ENCODE measurements at regions not wholly inside any gene's neighbourhood (a gene's known extent, or its start where the extent isn't known, plus 50 kb on each side); places are given as distances from the start of the nearest gene placed in this dataset.

DNA sequence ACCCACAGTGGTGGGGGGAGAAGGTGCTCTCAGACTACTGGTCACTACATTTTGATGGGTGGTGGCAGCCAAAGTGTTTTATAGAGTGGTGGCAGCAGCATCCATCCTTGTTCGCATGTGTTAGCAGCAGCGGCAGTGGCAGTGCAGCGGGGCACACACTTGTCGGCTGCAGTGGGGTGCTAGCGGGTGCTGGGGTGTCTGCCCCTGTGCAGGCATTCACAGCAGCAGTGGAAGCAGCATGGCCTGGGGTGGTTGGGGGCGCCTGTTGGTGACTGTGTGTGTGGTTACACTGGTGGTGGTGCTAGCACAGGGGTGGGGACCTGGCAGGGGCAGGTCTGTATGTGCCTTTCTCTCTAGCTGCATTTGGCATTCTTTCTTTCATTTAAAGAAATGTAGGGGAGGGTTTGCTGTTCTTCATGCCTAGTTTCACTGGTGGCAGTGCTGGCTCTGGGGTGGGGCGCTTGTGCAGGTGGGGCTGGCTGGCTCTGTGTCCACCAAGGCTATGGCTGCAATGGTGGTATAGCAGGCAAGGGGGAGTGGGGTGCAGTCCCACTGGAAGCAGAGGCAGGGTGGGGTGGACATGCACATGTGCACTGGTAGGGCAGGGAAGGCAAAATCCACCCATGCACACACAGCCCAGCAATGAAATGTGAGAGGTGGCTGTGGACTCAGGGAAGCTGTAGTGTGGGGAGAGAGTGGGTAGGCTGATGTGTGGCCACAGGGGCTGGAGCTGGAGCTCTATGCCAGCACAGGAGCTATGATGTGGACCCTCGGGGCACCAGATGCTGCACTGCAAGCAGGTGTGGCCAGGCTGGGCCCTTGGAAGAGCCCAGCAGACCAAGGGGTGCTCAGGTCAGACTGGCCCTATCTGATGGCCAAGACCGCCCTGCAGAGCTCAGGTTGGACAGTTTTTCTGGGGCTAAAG is 173.3 kb downstream of the PRDM13 start:
- TF ChIP-seq, protein P1, sequence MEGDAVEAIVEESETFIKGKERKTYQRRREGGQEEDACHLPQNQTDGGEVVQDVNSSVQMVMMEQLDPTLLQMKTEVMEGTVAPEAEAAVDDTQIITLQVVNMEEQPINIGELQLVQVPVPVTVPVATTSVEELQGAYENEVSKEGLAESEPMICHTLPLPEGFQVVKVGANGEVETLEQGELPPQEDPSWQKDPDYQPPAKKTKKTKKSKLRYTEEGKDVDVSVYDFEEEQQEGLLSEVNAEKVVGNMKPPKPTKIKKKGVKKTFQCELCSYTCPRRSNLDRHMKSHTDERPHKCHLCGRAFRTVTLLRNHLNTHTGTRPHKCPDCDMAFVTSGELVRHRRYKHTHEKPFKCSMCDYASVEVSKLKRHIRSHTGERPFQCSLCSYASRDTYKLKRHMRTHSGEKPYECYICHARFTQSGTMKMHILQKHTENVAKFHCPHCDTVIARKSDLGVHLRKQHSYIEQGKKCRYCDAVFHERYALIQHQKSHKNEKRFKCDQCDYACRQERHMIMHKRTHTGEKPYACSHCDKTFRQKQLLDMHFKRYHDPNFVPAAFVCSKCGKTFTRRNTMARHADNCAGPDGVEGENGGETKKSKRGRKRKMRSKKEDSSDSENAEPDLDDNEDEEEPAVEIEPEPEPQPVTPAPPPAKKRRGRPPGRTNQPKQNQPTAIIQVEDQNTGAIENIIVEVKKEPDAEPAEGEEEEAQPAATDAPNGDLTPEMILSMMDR (IDR thresholded peaks at IDR 0.05; ENCODE audit: control extremely low read depth, extremely low read depth) = no peak
- Histone ChIP-seq H3K4me1 (ENCODE audit: control insufficient read depth in 5 of 5, insufficient read depth in 5 of 5, low read length in 5 of 5) (no peaks in the 10 kb centered on the region), H3K27me3 (ENCODE audit: control insufficient read depth in 3 of 3, insufficient read depth in 3 of 3, low read length in 2 of 3) (no peaks in the 10 kb centered on the region), H3K27ac (ENCODE audit: low read depth in 1 of 2, low read length in 1 of 2) (no peak overlapping the region), H3K9me3 (ENCODE audit: control insufficient read depth in 4 of 4, insufficient read depth in 3 of 4, low read length in 3 of 4) (no peaks in the 10 kb centered on the region), H3K4me3 (no peak overlapping the region), H3K36me3 (ENCODE audit: control insufficient read depth in 4 of 4, insufficient read depth in 4 of 4, low read length in 4 of 4) (no peaks in the 10 kb centered on the region), H3K9ac (ENCODE audit: insufficient read depth in 1 of 2, low read length in 2 of 2) (no peak overlapping the region)
- ATAC-seq (ENCODE audit: insufficient read depth, low FRiP score) = no peak
- no peak for DNase-seq
- WGBS, 2 donors = 90 to 91% methylated on average over 9 of the region's 9 CpGs

DNA sequence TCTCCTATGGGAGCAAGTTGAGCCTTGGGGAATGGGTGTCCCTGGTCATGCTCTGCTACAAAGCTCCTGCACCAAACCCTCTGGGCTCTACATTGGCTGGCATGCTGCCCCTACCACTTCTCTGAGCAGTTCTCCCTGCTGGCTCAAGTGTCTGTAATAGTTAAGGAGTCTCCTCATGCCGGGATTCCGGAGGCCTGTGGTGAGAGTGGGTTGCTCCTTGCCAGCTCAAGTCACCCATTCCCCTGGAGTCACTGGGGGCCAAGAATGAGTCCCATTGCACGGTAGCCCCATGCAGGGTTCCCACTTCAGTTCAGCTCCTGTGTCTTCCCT is 173.9 kb downstream of the PRDM13 start:
- no peak overlapping the region for H3K4me3 ChIP-seq
- DNase-seq (no peak), ATAC-seq (ENCODE audit: insufficient read depth, low FRiP score) (no peak)
- no peaks in the 10 kb centered on the region for H3K4me1 ChIP-seq (ENCODE audit: control insufficient read depth in 5 of 5, insufficient read depth in 5 of 5, low read length in 5 of 5)
- H3K36me3 ChIP-seq (ENCODE audit: control insufficient read depth in 4 of 4, insufficient read depth in 4 of 4, low read length in 4 of 4) = no peaks in the 10 kb centered on the region
- H3K9me3 ChIP-seq (ENCODE audit: control insufficient read depth in 4 of 4, insufficient read depth in 3 of 4, low read length in 3 of 4) = no peaks in the 10 kb centered on the region
- TF ChIP-seq, protein P1 (IDR thresholded peaks at IDR 0.05; ENCODE audit: control extremely low read depth, extremely low read depth) = no peak
- no peaks in the 10 kb centered on the region for H3K27me3 ChIP-seq (ENCODE audit: control insufficient read depth in 3 of 3, insufficient read depth in 3 of 3, low read length in 2 of 3)
- no peak overlapping the region for H3K9ac ChIP-seq (ENCODE audit: insufficient read depth in 1 of 2, low read length in 2 of 2)
- 65 to 96% methylated on average over 3 of the region's 3 CpGs for WGBS, 2 donors
- no peak overlapping the region for H3K27ac ChIP-seq (ENCODE audit: low read depth in 1 of 2, low read length in 1 of 2)

DNA sequence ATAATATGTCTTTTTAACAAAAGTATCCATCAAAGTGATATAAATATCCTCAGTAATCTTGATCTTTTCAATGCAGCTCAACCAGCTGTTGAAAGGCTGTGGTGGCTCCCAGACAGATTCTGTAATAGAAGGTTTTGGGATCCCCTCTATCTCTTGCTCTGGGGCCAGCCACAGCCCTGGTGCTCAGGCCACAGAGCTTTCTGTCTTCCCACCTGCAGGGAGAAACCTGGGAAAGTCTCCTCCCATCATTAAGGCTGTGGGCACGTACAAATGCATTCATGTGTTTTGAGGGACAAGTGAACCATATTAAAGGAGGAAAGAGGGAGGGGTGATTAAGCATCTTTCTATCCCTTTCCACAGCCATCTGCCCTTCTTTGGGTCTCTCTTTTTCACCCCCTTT is 183.1 kb downstream of the PRDM13 start:
- H3K4me3 ChIP-seq = no peak overlapping the region
- ATAC-seq (ENCODE audit: insufficient read depth, low FRiP score) (no peak), DNase-seq (no peak)
- H3K9me3 ChIP-seq (ENCODE audit: control insufficient read depth in 4 of 4, insufficient read depth in 3 of 4, low read length in 3 of 4) = no peaks in the 10 kb centered on the region
- 39 to 84% methylated on average over 1 of the region's 1 CpG for WGBS, 2 donors
- no peaks in the 10 kb centered on the region for H3K27me3 ChIP-seq (ENCODE audit: control insufficient read depth in 3 of 3, insufficient read depth in 3 of 3, low read length in 2 of 3)
- H3K36me3 ChIP-seq (ENCODE audit: control insufficient read depth in 4 of 4, insufficient read depth in 4 of 4, low read length in 4 of 4) = no peaks in the 10 kb centered on the region
- TF ChIP-seq, protein P1 (IDR thresholded peaks at IDR 0.05; ENCODE audit: control extremely low read depth, extremely low read depth) = no peak
- no peaks in the 10 kb centered on the region for H3K4me1 ChIP-seq (ENCODE audit: control insufficient read depth in 5 of 5, insufficient read depth in 5 of 5, low read length in 5 of 5)
- no peak overlapping the region for H3K27ac ChIP-seq (ENCODE audit: low read depth in 1 of 2, low read length in 1 of 2)
- no peak overlapping the region for H3K9ac ChIP-seq (ENCODE audit: insufficient read depth in 1 of 2, low read length in 2 of 2)

DNA sequence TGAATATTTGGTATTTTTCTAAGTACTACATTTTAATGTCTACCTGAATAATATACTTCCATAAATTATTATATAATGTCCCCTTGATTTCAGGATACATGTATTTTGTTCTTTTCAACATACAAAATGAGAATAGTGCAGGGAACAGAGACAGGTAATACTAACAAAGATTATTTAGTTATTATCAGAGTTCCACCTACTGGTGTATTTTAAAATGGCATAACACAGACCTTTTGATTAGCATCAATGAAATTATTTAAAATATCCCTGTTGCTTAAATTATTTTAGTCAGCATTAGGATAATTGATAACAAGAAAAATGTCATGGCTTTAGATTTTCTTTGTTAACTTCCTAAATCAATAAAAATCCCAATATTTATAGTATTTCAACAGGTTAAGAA is 184.0 kb downstream of the PRDM13 start:
- Histone ChIP-seq H3K4me1 (ENCODE audit: control insufficient read depth in 5 of 5, insufficient read depth in 5 of 5, low read length in 5 of 5) (no peaks in the 10 kb centered on the region), H3K27me3 (ENCODE audit: control insufficient read depth in 3 of 3, insufficient read depth in 3 of 3, low read length in 2 of 3) (no peaks in the 10 kb centered on the region), H3K9ac (ENCODE audit: insufficient read depth in 1 of 2, low read length in 2 of 2) (no peak overlapping the region), H3K36me3 (ENCODE audit: control insufficient read depth in 4 of 4, insufficient read depth in 4 of 4, low read length in 4 of 4) (no peaks in the 10 kb centered on the region), H3K27ac (ENCODE audit: low read depth in 1 of 2, low read length in 1 of 2) (no peak overlapping the region), H3K9me3 (ENCODE audit: control insufficient read depth in 4 of 4, insufficient read depth in 3 of 4, low read length in 3 of 4) (no peaks in the 10 kb centered on the region), H3K4me3 (no peak overlapping the region)
- no peak for ATAC-seq (ENCODE audit: insufficient read depth, low FRiP score)
- no peak for DNase-seq
- TF ChIP-seq, protein P1 (IDR thresholded peaks at IDR 0.05; ENCODE audit: control extremely low read depth, extremely low read depth) = no peak
